Activated CD8-positive, alpha-beta T cell treated with anti-CD3 and anti-CD28 coated beads for 36 hours (primary cell): ENCODE measurements at regions not wholly inside any gene's neighbourhood (a gene's known extent, or its start where the extent isn't known, plus 50 kb on each side); places are given as distances from the start of the nearest gene placed in this dataset.
"Not testable (repeated sequence)": the region's sequence is repeated elsewhere in the genome, so short reads cannot be mapped to it uniquely, and the experiment has no call there.

Source experiments
- ATAC-seq: fragments of 200-7000 bp; cut with Tn5 transposase; one replicate; pipeline ENCODE4 v1.10.0; 2021; ENCODE audit warnings: mild to moderate bottlenecking, moderate library complexity
- CTCF ChIA-PET: fragments of 350-600 bp; sonication (Branson Sonifier 250); formaldehyde crosslinking; loops from one replicate; lab custom pipeline; 2021; ENCODE audit warnings: antibody characterized with exemption; lab: Charles Lee
- POLR2A ChIA-PET: fragments of 350-600 bp; sonication (Branson Sonifier 250); formaldehyde crosslinking; loops from one replicate; lab custom pipeline; 2021; ENCODE audit warnings: antibody characterized with exemption; lab: Charles Lee
- DNase-seq: peaks from one replicate; pipeline ENCODE4 v3.0.0-alpha.2; 2020
- H3K27ac Mint-ChIP-seq: one replicate; pipeline ENCODE4 v1.8.0; 2021; ENCODE audit warnings: mild to moderate bottlenecking, mixed read lengths
- H3K27me3 Mint-ChIP-seq: one replicate; pipeline ENCODE4 v1.8.0; 2021; ENCODE audit warnings: mixed read lengths
- H3K36me3 Mint-ChIP-seq: one replicate; pipeline ENCODE4 v1.8.0; 2021; ENCODE audit warnings: low read depth, mixed read lengths
- H3K4me1 Mint-ChIP-seq: one replicate; pipeline ENCODE4 v1.8.0; 2021; ENCODE audit warnings: low read depth, mixed read lengths
- H3K4me3 Mint-ChIP-seq: one replicate; pipeline ENCODE4 v1.8.0; 2021; ENCODE audit warnings: mild to moderate bottlenecking, moderate library complexity, mixed read lengths
- H3K9me3 Mint-ChIP-seq: one replicate; pipeline ENCODE4 v1.8.0; 2021; ENCODE audit warnings: mixed read lengths
- CTCF ChIP-seq: fragments of 200-600 bp; IDR thresholded peaks from one replicate; pipeline ENCODE4 v1.8.0; 2022; ENCODE audit warnings: antibody characterized with exemption, mild to moderate bottlenecking
- intact Hi-C: fragments of 100-400 bp; cut with micrococcal nuclease; formaldehyde crosslinking; loops from one replicate; pipeline ENCODE4 v1.10.0; 2022

GRCh38 chr5:103391659-103392058, 133.1 kb downstream of the MACIR start:
- ChIA-PET CTCF (no interaction called here), POLR2A (interaction anchor here (0.6 kb wide), 1 partner anchor 67 kb away, joined by 3 read pairs; no protein-coding TSS in a partner anchor)
- intact Hi-C loops = no loop called here
- H3K9me3 Mint-ChIP-seq = no peaks in the 10 kb centered on the region
- no peak for TF ChIP-seq CTCF
- no peak overlapping the region for H3K4me3 Mint-ChIP-seq
- no peak overlapping the region for H3K27ac Mint-ChIP-seq
- no peaks in the 10 kb centered on the region for H3K4me1 Mint-ChIP-seq
- DNase-seq (no peak), ATAC-seq (no peak)
- no peaks in the 10 kb centered on the region for H3K27me3 Mint-ChIP-seq
- H3K36me3 Mint-ChIP-seq = no peaks in the 10 kb centered on the region

GRCh38 chr5:103389846-103390245, 131.3 kb downstream of the MACIR start:
- Mint-ChIP-seq H3K36me3 (no peaks in the 10 kb centered on the region), H3K27me3 (peaks cover 3% of the 10 kb centered on the region), H3K4me3 (no peak overlapping the region), H3K27ac (no peak overlapping the region), H3K4me1 (no peaks in the 10 kb centered on the region), H3K9me3 (no peaks in the 10 kb centered on the region)
- intact Hi-C loops = no loop called here
- no peak for DNase-seq
- ChIA-PET POLR2A (no interaction called here), CTCF (no interaction called here)
- no peak for TF ChIP-seq CTCF
- ATAC-seq = no peak

GRCh38 chr5:103389357-103389756, 130.8 kb downstream of the MACIR start:
- DNase-seq (no peak), ATAC-seq (no peak)
- Mint-ChIP-seq H3K4me1 (no peaks in the 10 kb centered on the region), H3K36me3 (no peaks in the 10 kb centered on the region), H3K4me3 (no peak overlapping the region), H3K27me3 (peaks cover 3% of the 10 kb centered on the region), H3K9me3 (no peaks in the 10 kb centered on the region), H3K27ac (no peak overlapping the region)
- POLR2A ChIA-PET = no interaction called here
- CTCF ChIA-PET = no interaction called here
- TF ChIP-seq CTCF = no peak
- intact Hi-C loops = no loop called here

GRCh38 chr5:103385722-103386121, 127.2 kb downstream of the MACIR start:
- ATAC-seq = no peak
- ChIA-PET CTCF (no interaction called here), POLR2A (no interaction called here)
- H3K27me3 Mint-ChIP-seq = peaks cover 10% of the 10 kb centered on the region
- H3K4me1 Mint-ChIP-seq = no peaks in the 10 kb centered on the region
- no peak for DNase-seq
- H3K4me3 Mint-ChIP-seq = no peak overlapping the region
- intact Hi-C loops = no loop called here
- no peaks in the 10 kb centered on the region for H3K36me3 Mint-ChIP-seq
- H3K9me3 Mint-ChIP-seq = peaks cover 10% of the 10 kb centered on the region
- H3K27ac Mint-ChIP-seq = no peak overlapping the region
- no peak for TF ChIP-seq CTCF

GRCh38 chr5:103377638-103378037, 119.1 kb downstream of the MACIR start:
- ATAC-seq, intact Hi-C loops, H3K36me3 Mint-ChIP-seq, DNase-seq, POLR2A ChIA-PET, H3K4me3 Mint-ChIP-seq, H3K27me3 Mint-ChIP-seq, H3K4me1 Mint-ChIP-seq, H3K9me3 Mint-ChIP-seq, H3K27ac Mint-ChIP-seq, CTCF ChIA-PET: not testable (repeated sequence)
